HEK293 (cell line): ENCODE measurements at regions not wholly inside any gene's neighbourhood (a gene's known extent, or its start where the extent isn't known, plus 50 kb on each side); places are given as distances from the start of the nearest gene placed in this dataset.

Source experiments
- CTCF ChIA-PET: fragments of 350-600 bp; formaldehyde crosslinking; extraction: SDS; loops from one replicate; lab custom pipeline; 2021; ENCODE audit warnings: antibody characterized with exemption; lab: Yijun Ruan, JAX
- POLR2A ChIA-PET: fragments of 300-600 bp; formaldehyde crosslinking; extraction: SDS; loops from one replicate; lab custom pipeline; 2020; ENCODE audit warnings: antibody characterized with exemption, inconsistent platforms; lab: Yijun Ruan, JAX
- H3K27ac ChIP-seq: fragments of 200-500 bp; sonication (Bioruptor generic); 2 replicates; pipeline ENCODE4 v1.5.1; 2014; ENCODE audit warnings: low read depth, low read length, control low read depth, inconsistent platforms; ENCODE audit errors: extremely low read depth
- H3K36me3 ChIP-seq, 2 experiments: fragments of 200-500 bp in 1 of 2; sonication (Bioruptor generic) in 1 of 2; 1 replicate in 1 of 2; 2 replicates in 1 of 2; pipeline ENCODE4 v1.5.1; 2014 to 2017; ENCODE audit warnings: inconsistent platforms in 2 of 2, low read length in 2 of 2; ENCODE audit not compliant: control insufficient read depth in 2 of 2, insufficient read depth in 1 of 2
- H3K4me1 ChIP-seq: fragments of 200-500 bp; sonication (Bioruptor generic); 2 replicates; pipeline ENCODE4 v1.5.1; 2014; ENCODE audit warnings: mild to moderate bottlenecking, low read length, inconsistent platforms; ENCODE audit not compliant: control insufficient read depth, insufficient read depth
- H3K4me3 ChIP-seq: 2 replicates; pipeline ENCODE4 v1.5.1; 2011; ENCODE audit warnings: low read depth, mild to moderate bottlenecking, control low read depth, low read length, moderate library complexity
- H3K9me3 ChIP-seq: fragments of 200-500 bp; sonication (Bioruptor generic); 2 replicates; pipeline ENCODE4 v1.5.1; 2014; ENCODE audit warnings: low read depth, low read length, inconsistent platforms; ENCODE audit not compliant: control insufficient read depth, insufficient read depth
- FEZF1 ChIP-seq: fragments of 450-650 bp; formaldehyde crosslinking; IDR thresholded peaks from 2 replicates; pipeline ENCODE4 v1.5.1; 2016; ENCODE audit warnings: missing biosample characterization, missing genetic modification characterization
- HOXA7 ChIP-seq: sonication (generic); formaldehyde crosslinking; IDR thresholded peaks from 2 replicates; pipeline ENCODE4 v1.8.1; 2022; ENCODE audit warnings: missing genetic modification reagents, borderline replicate concordance
- OSR2 ChIP-seq: fragments of 450-650 bp; formaldehyde crosslinking; IDR thresholded peaks from 2 replicates; pipeline ENCODE4 v1.5.1; 2016; ENCODE audit warnings: missing biosample characterization, missing genetic modification characterization
- ZBTB21 ChIP-seq: fragments of 450-650 bp; formaldehyde crosslinking; IDR thresholded peaks from 2 replicates; pipeline ENCODE4 v1.5.1; 2017; ENCODE audit warnings: missing biosample characterization, missing genetic modification characterization
- ZBTB26 ChIP-seq: fragments of 450-650 bp; formaldehyde crosslinking; optimal IDR thresholded peaks from 2 replicates; pipeline ENCODE3; 2016; ENCODE audit warnings: missing biosample characterization, mild to moderate bottlenecking, missing genetic modification characterization
- ZFP69B ChIP-seq: fragments of 450-650 bp; formaldehyde crosslinking; IDR thresholded peaks from 2 replicates; pipeline ENCODE4 v1.5.1; 2016; ENCODE audit warnings: missing biosample characterization, missing genetic modification characterization
- ZIC2 ChIP-seq: fragments of 450-650 bp; formaldehyde crosslinking; IDR thresholded peaks from 2 replicates; pipeline ENCODE4 v1.5.1; 2016; ENCODE audit warnings: missing biosample characterization, missing genetic modification characterization
- ZNF114 ChIP-seq: fragments of 450-650 bp; formaldehyde crosslinking; IDR thresholded peaks from 2 replicates; pipeline ENCODE4 v1.5.0; 2017; ENCODE audit warnings: missing biosample characterization, missing genetic modification characterization
- ZNF121 ChIP-seq: fragments of 450-650 bp; formaldehyde crosslinking; IDR thresholded peaks from 2 replicates; pipeline ENCODE4 v1.5.1; 2016; ENCODE audit warnings: missing biosample characterization, missing genetic modification characterization
- ZNF138 ChIP-seq: fragments of 450-650 bp; formaldehyde crosslinking; IDR thresholded peaks from 2 replicates; pipeline ENCODE4 v1.5.1; 2016; ENCODE audit warnings: missing biosample characterization, missing genetic modification characterization, borderline replicate concordance
- ZNF2 ChIP-seq: fragments of 450-650 bp; formaldehyde crosslinking; IDR thresholded peaks from 2 replicates; pipeline ENCODE4 v1.5.1; 2016; ENCODE audit warnings: missing biosample characterization, missing genetic modification characterization
- ZNF214 ChIP-seq: fragments of 450-650 bp; formaldehyde crosslinking; IDR thresholded peaks from 2 replicates; pipeline ENCODE4 v1.5.1; 2017; ENCODE audit warnings: missing biosample characterization, mild to moderate bottlenecking, missing genetic modification characterization, borderline replicate concordance
- ZNF223 ChIP-seq: fragments of 450-650 bp; formaldehyde crosslinking; IDR thresholded peaks from 2 replicates; pipeline ENCODE4 v1.5.1; 2016; ENCODE audit warnings: missing biosample characterization, missing genetic modification characterization
- ZNF23 ChIP-seq: fragments of 450-650 bp; formaldehyde crosslinking; IDR thresholded peaks from 2 replicates; pipeline ENCODE4 v1.5.1; 2016; ENCODE audit warnings: missing biosample characterization, missing genetic modification characterization, borderline replicate concordance
- ZNF248 ChIP-seq: fragments of 450-650 bp; formaldehyde crosslinking; IDR thresholded peaks from 2 replicates; pipeline ENCODE4 v1.5.1; 2017; ENCODE audit warnings: missing biosample characterization, missing genetic modification characterization
- ZNF266 ChIP-seq: fragments of 450-650 bp; formaldehyde crosslinking; IDR thresholded peaks from 2 replicates; pipeline ENCODE4 v1.5.1; 2016; ENCODE audit warnings: missing biosample characterization, missing genetic modification characterization, low read depth
- ZNF274 ChIP-seq, 2 experiments: fragments of 200-500 bp in 1 of 2; fragments of 450-650 bp in 1 of 2; sonication (Bioruptor generic) in 1 of 2; formaldehyde crosslinking in 1 of 2; IDR thresholded peaks; 2 replicates each; pipeline versions ENCODE4 v1.5.1 to v1.6.1; 2014 to 2016; ENCODE audit warnings: borderline replicate concordance in 1 of 2, inconsistent platforms in 1 of 2, low read length in 1 of 2, missing biosample characterization in 1 of 2, missing genetic modification characterization in 1 of 2
- ZNF292 ChIP-seq: fragments of 450-650 bp; formaldehyde crosslinking; IDR thresholded peaks from 2 replicates; pipeline ENCODE4 v1.5.1; 2016; ENCODE audit warnings: low read depth, missing biosample characterization, missing genetic modification characterization, borderline replicate concordance
- ZNF366 ChIP-seq: fragments of 450-650 bp; formaldehyde crosslinking; conservative IDR thresholded peaks from 2 replicates; pipeline ENCODE4 v1.5.1; 2016; ENCODE audit warnings: missing biosample characterization, missing genetic modification characterization
- ZNF501 ChIP-seq: fragments of 450-650 bp; formaldehyde crosslinking; IDR thresholded peaks from 2 replicates; pipeline ENCODE4 v1.5.1; 2016; ENCODE audit warnings: missing biosample characterization, missing genetic modification characterization
- ZNF521 ChIP-seq: fragments of 450-650 bp; formaldehyde crosslinking; IDR thresholded peaks from 2 replicates; pipeline ENCODE4 v1.5.1; 2017; ENCODE audit warnings: missing biosample characterization, mild to moderate bottlenecking, missing genetic modification characterization
- ZNF548 ChIP-seq: fragments of 450-650 bp; formaldehyde crosslinking; IDR thresholded peaks from 2 replicates; pipeline ENCODE4 v1.5.1; 2016; ENCODE audit warnings: missing biosample characterization, missing genetic modification characterization
- ZNF549 ChIP-seq: fragments of 450-650 bp; IDR thresholded peaks from 2 replicates; pipeline ENCODE4 v1.5.1; 2018; ENCODE audit warnings: missing biosample characterization, missing genetic modification characterization, mild to moderate bottlenecking, inconsistent platforms, moderate library complexity
- ZNF571 ChIP-seq: fragments of 450-650 bp; formaldehyde crosslinking; IDR thresholded peaks from 2 replicates; pipeline ENCODE4 v1.5.0; 2017; ENCODE audit warnings: missing biosample characterization, missing genetic modification characterization
- ZNF610 ChIP-seq: fragments of 450-650 bp; formaldehyde crosslinking; IDR thresholded peaks from 2 replicates; pipeline ENCODE4 v1.5.1; 2016; ENCODE audit warnings: missing biosample characterization, missing genetic modification characterization, borderline replicate concordance
- ZNF621 ChIP-seq: fragments of 450-650 bp; formaldehyde crosslinking; IDR thresholded peaks from 2 replicates; pipeline ENCODE4 v1.5.1; 2017; ENCODE audit warnings: missing biosample characterization, missing genetic modification characterization
- ZNF654 ChIP-seq: fragments of 450-650 bp; formaldehyde crosslinking; IDR thresholded peaks from 2 replicates; pipeline ENCODE4 v1.5.1; 2016; ENCODE audit warnings: low read depth, missing biosample characterization, missing genetic modification characterization
- ZNF658 ChIP-seq: fragments of 450-650 bp; formaldehyde crosslinking; IDR thresholded peaks from 2 replicates; pipeline ENCODE4; 2016; ENCODE audit warnings: missing biosample characterization, missing genetic modification characterization
- ZNF660 ChIP-seq: fragments of 450-650 bp; IDR thresholded peaks from 2 replicates; pipeline ENCODE4 v1.5.1; 2018; ENCODE audit warnings: missing biosample characterization, mild to moderate bottlenecking, missing genetic modification characterization
- ZNF677 ChIP-seq: fragments of 450-650 bp; IDR thresholded peaks from 2 replicates; pipeline ENCODE4 v1.5.0; 2018; ENCODE audit warnings: missing biosample characterization, mild to moderate bottlenecking, missing genetic modification characterization, moderate library complexity
- TF ChIP-seq, protein P1 (sequence below): fragments of 450-650 bp; formaldehyde crosslinking; IDR thresholded peaks from 2 replicates; pipeline ENCODE4 v1.5.1; 2017; ENCODE audit warnings: missing biosample characterization, missing genetic modification characterization

DNA sequence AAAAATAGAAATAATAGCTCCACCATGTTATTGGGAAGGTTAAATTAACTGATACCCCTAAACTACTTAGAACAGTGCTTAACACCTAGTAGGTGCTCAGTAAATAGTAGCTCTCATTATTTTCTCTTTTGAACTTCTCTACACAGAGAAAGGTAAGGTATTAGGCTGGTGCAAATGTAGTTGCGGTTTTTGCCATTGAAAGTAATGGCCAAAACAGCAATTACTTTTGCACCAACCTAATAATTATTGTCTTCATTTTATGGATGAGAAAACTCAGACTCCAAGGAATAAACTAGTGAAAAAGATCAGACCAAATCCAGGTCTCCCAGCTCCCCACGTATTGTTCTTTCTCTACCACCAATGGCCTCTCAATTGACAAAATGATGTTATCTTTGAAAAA lies 157.2 kb upstream of the TMPO start:
- Histone ChIP-seq H3K27ac (no peak overlapping the region), H3K4me1 (no peaks in the 10 kb centered on the region), H3K36me3 (no peaks in the 10 kb centered on the region), H3K9me3 (no peaks in the 10 kb centered on the region), H3K4me3 (no peak overlapping the region)
- POLR2A ChIA-PET = no interaction called here
- TF ChIP-seq ZBTB21 (tag by site-specific recombination) (no peak), HOXA7 (no peak), ZNF521 (no peak), ZNF114 (tag by site-specific recombination) (no peak), FEZF1 (tag by site-specific recombination) (no peak), ZNF677 (tag by site-specific recombination) (no peak), ZNF292 (tag by site-specific recombination) (no peak), ZNF610 (tag by site-specific recombination) (no peak), ZNF248 (tag by site-specific recombination) (no peak), ZNF2 (tag by site-specific recombination) (no peak), ZNF658 (no peak), ZFP69B (no peak), ZBTB26 (no peak), ZIC2 (tag by site-specific recombination) (no peak), ZNF274 (IDR thresholded peaks at IDR 0.05; ENCODE audit: low read length) (no peak), ZNF274 (tag by site-specific recombination; IDR thresholded peaks at IDR 0.05; ENCODE audit: borderline replicate concordance) (no peak)
- TF ChIP-seq, protein P1, sequence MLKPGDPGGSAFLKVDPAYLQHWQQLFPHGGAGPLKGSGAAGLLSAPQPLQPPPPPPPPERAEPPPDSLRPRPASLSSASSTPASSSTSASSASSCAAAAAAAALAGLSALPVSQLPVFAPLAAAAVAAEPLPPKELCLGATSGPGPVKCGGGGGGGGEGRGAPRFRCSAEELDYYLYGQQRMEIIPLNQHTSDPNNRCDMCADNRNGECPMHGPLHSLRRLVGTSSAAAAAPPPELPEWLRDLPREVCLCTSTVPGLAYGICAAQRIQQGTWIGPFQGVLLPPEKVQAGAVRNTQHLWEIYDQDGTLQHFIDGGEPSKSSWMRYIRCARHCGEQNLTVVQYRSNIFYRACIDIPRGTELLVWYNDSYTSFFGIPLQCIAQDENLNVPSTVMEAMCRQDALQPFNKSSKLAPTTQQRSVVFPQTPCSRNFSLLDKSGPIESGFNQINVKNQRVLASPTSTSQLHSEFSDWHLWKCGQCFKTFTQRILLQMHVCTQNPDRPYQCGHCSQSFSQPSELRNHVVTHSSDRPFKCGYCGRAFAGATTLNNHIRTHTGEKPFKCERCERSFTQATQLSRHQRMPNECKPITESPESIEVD (tag by site-specific recombination) = no peak
- CTCF ChIA-PET = interaction anchor here (0.7 kb wide), 1 partner anchor 39 kb away, joined by 4 read pairs; no protein-coding TSS in a partner anchor

GRCh38 chr12:98359856-98360255 lies 155.5 kb upstream of the TMPO start:
- no peaks in the 10 kb centered on the region for H3K36me3 ChIP-seq
- H3K27ac ChIP-seq = no peak overlapping the region
- H3K4me3 ChIP-seq = no peak overlapping the region
- no peaks in the 10 kb centered on the region for H3K4me1 ChIP-seq
- TF ChIP-seq ZNF121 (tag by site-specific recombination) (no peak), ZNF266 (tag by site-specific recombination) (no peak), ZNF223 (no peak), ZNF548 (no peak), ZNF23 (tag by site-specific recombination) (no peak), ZNF501 (tag by site-specific recombination) (no peak), ZNF549 (tag by site-specific recombination) (no peak), ZNF571 (tag by site-specific recombination) (no peak), ZNF366 (tag by site-specific recombination) (no peak), ZNF138 (tag by site-specific recombination) (no peak), ZNF654 (tag by site-specific recombination) (no peak), ZNF660 (no peak), ZNF521 (no peak), OSR2 (tag by site-specific recombination) (no peak), ZNF621 (tag by site-specific recombination) (no peak), ZNF214 (tag by site-specific recombination) (no peak)
- ChIA-PET POLR2A (no interaction called here), CTCF (interaction anchor here (0.6 to 1.1 kb wide), 4 partner anchors 54 to 1949 kb away, joined by 3 to 4 read pairs (median 3); no protein-coding TSS in a partner anchor)
- H3K9me3 ChIP-seq = no peaks in the 10 kb centered on the region
